AG09319 (cell line): ENCODE measurements at regions not wholly inside any gene's neighbourhood (a gene's known extent, or its start where the extent isn't known, plus 50 kb on each side); places are given as distances from the start of the nearest gene placed in this dataset.

Experiments used
- DNase-seq: peaks from one replicate; pipeline ENCODE4 v3.0.0-alpha.2; 2010; ENCODE audit warnings: low read depth; ENCODE audit errors: extremely low read depth
- CTCF ChIP-seq: IDR thresholded peaks from 2 replicates; pipeline ENCODE4 v1.5.1; 2011; ENCODE audit warnings: low read depth, mild to moderate bottlenecking, inconsistent platforms, low read length, moderate library complexity

DNA sequence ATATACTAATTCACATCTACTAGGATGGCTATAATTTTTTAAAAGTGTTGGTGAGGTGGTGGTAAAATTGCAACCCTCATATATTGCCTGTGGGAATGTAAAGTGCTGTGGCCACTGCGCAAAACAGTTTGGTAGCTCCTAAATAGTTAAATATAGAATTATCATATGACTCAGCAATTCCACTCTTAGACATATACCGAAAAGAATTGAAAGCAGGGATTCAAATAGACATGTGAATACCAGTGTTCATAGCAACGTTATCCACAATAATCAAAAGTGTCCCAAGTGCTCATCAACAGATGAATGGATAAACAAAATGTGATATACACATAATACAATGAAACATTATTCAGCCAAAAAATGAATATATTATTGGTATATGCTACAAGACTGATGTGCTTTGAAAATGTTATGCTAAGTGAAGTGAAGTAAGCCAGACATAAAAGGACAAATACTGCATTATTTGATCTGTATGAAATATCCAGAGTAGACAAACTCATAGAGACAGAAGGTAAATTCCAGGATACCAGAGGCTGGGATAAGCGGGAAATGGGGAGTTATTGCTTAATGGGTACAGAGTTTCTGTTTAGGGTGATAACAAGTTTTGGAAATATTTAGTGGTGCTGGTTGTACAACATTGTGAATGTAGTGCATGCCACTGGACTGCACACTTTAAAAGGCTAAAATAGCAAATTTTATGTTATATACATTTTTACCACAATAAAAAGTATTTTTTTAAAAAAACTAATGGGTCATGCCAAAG, 342.5 kb downstream of the SEC16B start:
- no peak for DNase-seq
- no peak for TF ChIP-seq CTCF

DNA sequence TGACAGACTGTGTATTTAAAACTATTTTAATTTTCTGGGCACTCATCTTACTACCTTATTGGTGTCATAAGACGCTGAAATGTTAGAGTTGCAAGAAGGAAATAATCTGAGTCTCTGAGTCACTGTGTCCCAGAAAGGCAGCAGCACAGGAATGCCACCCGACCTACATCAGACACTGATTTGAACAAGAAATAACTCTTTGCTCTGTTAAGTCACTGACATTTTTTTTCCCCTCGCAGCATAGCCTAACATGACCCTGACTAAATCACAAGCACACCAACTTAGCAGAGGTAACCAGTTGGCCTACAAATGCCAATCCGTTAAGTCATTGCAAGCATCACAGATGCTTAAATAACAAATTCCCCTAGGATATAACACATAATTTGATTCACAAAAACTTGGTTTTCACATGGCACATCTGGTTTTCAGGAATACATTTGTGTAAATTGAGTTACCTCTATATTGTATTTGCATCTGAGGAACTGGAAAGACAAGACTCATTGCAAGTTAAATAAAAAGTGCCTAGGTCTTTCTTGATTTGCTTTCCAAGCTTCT, 349.1 kb downstream of the SEC16B start:
- no peak for DNase-seq
- no peak for TF ChIP-seq CTCF

DNA sequence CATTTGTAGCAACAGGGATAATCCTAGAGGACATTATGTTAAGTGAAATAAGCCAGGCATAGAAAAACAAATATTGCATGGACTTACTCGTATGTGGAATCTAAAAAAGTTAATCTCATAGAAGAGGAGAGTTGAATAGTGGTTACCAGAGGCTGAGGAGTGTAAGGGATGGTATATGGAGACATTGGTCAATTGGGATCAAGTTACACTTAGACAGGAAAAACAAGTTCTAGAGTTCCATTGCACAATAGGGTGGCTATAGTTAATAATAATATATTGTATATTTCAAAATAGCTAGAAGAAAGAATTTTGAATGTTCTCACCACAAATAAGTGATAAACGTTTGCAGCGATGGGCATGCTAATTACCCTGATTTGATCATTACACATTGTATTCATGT, 354.6 kb downstream of the SEC16B start:
- no peak for TF ChIP-seq CTCF
- no peak for DNase-seq

DNA sequence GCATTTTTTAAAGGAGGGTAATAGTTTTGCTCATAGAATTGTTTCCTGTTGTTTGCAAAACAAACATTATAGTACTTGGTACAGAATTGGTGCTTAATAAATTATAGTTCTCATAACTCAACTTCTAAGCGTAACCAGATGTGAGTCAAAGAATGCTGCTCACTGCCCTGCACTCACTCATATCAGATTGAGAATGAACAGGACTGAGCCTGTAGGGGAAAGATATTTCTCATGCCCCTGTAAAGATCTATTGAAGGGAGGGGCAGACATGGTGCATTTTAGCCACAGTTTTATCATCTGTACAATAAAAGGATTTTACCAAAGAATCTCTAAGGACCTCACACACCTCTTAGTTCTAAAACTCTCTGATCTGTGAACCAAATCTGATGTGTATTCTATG, 358.5 kb downstream of the SEC16B start:
- no peak for TF ChIP-seq CTCF
- DNase-seq = no peak

DNA sequence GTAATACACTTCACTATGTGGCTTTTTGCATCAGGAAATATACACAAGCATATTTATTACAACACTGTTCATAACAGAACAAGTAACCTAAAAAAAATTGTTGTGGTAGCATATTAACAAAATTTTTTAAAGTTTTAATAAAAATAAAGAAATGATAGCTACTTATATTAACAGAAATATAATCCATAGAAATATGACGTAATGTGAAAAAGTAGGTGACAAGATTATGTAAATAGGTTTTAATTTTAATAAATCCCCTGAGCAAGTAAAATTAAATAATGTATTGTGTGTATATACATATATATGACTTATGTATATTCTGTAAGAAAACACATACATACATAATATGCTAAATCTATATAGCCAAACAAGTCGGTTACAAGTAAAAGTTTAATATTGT, 359.9 kb downstream of the SEC16B start:
- no peak for TF ChIP-seq CTCF
- DNase-seq = no peak

- no peak for DNase-seq
- no peak for TF ChIP-seq CTCF
These were observed 368.9 kb downstream of the SEC16B start for GRCh38 chr1:177600936-177601335.

DNA sequence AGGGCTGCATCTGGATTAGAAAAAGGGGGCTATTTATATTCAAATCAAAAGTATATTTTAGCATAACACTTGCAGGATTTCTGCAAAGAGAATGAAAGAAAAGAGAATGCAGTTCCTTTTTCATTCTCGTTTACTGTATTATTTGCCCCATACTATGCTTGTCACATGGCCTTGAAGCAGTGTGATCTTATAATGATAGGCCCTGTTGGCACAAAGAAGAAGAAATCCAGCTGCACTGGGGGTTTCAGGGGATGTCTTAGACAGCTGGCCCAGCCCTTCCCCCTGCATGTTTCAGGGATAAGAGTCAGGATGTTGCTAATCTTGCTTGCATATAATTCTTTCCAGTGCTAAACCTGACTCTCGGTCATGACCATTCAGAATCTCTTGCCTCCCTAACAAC, 369.5 kb downstream of the SEC16B start:
- no peak for TF ChIP-seq CTCF
- no peak for DNase-seq
